Cerebellar cortex (tissue), 1 donor: ENCODE measurements at regions not wholly inside any gene's neighbourhood (a gene's known extent, or its start where the extent isn't known, plus 50 kb on each side); places are given as distances from the start of the nearest gene placed in this dataset.
"Not testable (repeated sequence)": the region's sequence is repeated elsewhere in the genome, so short reads cannot be mapped to it uniquely, and the experiment has no call there.

Experiments used
- DNase-seq: peaks from one replicate; pipeline ENCODE4 v3.0.0-alpha.2; 2015; ENCODE audit warnings: low spot score

DNA sequence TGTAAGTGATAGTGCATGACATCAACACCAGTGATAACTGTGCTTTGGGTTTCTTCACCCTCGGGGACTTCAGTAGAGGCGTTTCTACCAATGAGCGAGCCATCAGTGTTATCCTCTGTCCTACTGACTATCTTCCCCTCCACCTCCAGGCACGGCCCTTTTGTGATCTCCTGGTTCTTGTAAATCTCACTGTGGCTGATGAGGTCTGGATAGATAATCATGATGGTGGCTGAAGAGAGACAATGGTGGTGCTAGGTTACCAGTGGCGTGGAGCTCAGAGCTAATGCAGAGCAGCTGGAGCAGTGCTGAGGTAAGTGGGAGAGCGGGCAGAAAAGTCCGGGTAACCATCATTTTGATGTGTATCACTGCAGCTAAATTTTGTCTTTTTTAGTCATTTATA is 816.6 kb downstream of the GLUD2 start:
- no peak for DNase-seq

DNA sequence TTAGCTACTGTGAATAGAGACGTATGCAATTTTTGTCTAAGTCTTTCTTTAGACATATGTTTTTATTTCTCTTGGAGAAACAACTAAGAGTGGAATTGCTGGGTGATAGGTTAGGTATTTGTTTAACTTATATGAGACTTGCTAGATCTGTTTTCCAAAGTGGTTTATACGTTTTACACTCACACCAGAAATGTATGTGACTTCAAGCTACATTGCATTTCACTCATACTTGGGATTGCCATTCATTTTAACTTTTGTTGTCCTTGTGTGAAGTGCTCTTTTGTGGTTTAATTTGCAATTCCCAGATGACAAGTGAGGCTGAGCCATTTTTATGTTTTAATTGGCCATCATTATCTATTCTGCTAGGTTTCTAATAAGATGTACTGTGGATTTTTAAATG is 817.2 kb downstream of the GLUD2 start:
- no peak for DNase-seq

DNA sequence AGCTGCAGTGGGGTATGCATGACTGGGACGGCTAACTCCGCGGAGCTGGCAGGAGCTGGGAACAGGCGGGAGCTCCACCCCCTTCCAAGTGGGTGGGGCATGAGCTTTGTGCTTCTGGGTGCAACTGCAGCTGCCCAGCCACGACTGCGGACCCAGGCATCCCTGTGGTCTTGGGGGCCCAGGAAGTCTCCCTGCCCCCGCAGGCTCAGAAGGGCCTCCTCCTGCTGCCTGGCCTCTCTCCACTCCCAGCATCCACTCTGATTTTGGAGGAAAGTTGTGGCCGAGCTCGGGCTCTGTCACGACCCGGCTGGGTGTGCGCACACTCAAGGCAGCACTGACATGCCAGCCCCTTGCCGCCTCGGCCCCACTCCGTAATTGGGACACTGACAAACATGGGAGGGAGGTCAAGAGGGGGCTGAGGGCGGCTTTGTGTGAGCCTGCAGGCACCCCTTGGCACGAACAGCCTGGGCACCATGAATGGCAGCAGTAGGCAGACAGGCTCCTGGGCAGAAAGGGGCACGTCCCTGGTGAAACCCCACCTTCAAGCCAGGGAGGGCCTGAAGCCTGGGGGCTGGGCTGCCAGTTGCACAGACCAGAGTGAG is 822.6 kb downstream of the GLUD2 start:
- no peak for DNase-seq

DNA sequence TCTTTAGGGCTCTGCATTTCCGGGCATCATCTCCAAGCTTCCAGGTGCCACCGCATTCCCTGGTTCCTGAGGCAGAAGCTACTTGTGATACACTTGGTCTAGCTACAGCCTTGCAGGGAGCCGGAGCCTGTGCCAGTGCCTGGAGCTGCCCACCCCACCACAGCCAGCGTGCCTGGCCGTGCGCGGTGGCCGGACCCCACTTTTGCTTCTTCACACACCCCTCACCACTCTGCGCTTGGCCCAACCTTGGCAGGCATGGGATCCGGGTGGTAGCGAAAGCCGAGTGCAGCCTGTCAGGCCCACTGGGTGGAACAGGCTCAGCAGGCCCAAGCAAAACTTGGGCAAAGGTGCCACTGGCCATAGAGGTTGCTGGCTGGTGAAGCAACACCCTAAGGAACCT is 823.7 kb downstream of the GLUD2 start:
- no peak for DNase-seq

DNA sequence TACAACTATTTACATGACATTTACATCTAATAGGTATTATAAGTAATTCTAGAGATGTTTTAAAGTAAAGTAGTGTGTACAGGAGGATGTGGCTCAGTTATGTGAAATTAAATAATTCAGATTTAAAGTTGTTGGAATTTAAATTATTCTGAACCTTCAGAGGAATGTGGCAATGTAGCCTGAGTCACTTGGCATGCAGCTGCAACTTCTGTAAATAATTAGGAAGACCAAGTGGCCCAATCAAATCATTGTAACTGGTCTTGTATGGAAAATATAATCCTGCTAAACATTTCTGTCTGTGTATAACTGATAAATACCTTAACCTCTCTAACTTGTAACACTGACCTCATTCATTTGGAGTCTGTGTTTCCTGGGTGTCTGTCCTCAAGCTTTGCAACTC is 828.9 kb downstream of the GLUD2 start:
- DNase-seq, result no peak

DNA sequence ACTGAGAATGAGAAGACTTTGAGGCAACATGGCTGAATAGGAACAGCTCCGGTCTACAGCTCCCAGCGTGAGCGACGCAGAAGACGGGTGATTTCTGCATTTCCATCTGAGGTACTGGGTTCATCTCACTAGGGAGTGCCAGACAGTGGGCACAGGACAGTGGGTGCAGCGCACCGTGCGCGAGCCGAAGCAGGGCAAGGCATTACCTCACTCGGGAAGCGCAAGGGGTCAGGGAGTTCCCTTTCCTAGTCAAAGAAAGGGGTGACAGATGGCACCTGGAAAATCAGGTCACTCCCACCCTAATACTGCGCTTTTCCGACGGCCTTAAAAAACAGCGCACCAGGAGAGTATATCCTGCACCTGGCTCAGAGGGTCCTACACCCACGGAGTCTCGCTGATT is 829.9 kb downstream of the GLUD2 start:
- DNase-seq, result not testable (repeated sequence)

DNA sequence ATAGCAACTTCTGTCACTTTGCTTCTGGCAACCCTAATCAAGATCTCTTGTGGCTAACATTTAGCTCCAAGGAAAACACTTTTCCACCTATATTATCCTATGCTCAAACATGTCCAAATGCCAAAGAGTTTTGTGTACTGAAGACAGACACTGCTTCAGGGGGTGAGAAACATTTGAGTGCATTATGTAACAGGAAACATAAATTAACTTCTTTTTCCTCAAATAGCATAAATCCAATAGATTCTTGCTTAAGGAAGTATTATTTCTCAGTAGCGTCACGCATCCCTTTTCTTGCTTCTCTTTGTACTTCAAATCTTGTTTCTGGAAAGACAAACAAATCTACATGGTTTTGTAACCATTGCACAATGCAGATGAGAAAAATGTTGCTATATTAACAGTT is 839.1 kb downstream of the GLUD2 start:
- no peak for DNase-seq

DNA sequence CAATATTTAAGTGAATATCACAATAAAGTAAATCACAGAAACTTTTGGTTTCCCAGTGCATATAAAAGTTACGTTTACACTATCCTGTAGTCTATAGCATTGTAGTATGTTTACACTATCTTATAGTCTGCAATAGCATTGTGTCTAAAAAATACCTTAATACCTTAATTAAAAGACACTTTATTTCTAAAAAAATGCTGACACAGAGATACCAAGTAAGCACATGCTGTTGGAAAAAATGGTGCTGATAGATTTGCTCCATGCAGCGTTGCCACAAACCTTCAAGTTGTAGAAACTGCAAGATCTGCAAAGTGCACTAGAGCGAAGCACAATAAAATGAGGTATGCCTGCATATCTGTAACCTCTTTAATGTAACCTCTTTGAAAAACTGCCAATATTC is 847.3 kb downstream of the GLUD2 start:
- no peak for DNase-seq

DNA sequence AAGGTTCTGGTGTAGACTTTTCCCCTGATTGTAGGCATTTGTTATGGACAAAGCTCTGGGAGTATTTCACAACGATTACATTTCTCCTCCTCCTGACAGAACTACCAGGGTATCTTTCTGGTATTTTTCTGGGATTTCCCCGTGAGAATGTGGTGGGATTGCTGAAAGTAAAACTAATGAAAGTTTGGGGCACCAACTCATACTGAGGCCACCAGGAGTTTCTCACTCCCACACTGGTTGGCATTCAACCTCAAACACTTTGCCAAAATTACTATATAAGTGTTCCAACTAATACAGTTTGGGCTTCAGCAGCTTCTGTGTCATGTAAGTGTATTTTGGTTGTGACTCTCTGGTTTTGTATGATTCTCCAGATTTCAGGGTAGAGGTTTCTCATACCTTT is 855.1 kb downstream of the GLUD2 start:
- no peak for DNase-seq

DNA sequence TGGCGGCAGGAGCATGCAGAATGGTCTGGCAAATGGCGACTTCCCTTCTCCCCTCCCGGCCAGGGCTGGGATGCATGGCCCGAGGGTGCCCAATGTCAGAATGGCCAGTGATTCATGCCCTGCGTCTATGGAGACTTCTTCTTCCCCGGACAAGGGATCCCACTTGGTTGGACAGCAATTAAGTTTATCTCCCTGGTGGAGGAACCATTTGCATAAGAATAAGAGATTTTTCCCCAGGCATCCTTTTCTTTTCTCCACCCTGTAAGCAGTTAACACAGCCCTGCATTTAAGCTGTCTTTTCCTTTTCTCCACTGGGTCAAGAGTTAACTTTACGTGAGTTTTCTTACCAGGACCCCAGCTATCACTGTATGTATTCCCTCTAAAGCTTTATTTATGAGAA is 856.6 kb downstream of the GLUD2 start:
- no peak for DNase-seq

DNA sequence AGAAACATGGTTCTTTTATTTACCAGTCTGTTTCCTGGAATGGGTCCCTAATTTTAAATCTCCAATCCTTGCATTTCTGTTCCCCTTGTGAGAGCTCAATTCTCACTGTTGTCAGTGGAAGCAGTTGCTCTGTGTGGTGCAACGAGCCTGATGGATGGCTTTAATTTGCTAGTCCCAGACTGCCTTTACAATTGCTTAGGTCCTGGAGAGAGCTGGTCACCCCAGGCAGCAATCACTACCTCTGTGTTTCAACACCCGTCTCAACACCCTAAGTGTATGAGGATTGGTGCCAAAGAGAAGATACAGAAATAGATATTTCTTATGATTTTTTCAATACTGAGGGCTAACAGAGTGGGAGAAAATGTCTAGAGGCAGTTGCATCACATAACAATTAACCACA is 873.8 kb downstream of the GLUD2 start:
- no peak for DNase-seq

DNA sequence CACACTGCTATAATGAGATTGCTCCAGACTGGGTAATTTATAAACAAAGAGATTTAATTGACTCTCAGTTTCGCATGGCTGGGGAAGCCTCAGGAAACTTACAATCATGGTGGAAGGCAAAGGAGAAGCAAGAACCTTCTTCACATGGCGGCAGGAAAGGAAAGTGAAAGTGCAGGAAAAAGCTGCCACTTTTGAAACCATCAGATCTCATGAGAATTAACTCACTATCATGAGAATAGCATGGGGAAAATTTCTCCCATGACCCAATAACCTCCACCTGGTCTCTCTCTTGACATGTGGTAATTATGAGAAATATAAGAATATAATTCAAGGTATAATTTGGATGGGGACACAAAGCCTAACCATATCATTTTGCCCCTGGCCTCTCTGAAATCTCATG is 884.2 kb downstream of the GLUD2 start:
- DNase-seq, result no peak

DNA sequence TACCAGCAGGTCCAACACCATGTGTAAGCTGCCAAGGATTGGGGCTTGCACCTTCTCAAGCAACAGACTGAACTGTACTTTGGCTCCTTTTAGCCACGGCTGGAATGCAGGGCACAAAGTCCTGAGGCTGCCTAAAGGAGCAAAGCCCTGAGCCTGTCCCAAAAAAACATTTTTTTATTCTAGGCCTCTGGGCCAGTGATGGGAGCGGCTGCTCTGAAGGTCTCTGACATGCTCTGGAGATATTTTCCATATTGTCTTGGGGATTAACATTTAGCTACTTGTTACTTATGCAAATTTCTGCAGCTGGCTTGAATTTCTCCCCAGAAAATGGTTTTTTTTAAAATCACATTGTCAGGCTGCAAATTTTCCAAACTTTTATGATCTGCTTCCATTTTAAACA is 885.3 kb downstream of the GLUD2 start:
- DNase-seq, result no peak

DNA sequence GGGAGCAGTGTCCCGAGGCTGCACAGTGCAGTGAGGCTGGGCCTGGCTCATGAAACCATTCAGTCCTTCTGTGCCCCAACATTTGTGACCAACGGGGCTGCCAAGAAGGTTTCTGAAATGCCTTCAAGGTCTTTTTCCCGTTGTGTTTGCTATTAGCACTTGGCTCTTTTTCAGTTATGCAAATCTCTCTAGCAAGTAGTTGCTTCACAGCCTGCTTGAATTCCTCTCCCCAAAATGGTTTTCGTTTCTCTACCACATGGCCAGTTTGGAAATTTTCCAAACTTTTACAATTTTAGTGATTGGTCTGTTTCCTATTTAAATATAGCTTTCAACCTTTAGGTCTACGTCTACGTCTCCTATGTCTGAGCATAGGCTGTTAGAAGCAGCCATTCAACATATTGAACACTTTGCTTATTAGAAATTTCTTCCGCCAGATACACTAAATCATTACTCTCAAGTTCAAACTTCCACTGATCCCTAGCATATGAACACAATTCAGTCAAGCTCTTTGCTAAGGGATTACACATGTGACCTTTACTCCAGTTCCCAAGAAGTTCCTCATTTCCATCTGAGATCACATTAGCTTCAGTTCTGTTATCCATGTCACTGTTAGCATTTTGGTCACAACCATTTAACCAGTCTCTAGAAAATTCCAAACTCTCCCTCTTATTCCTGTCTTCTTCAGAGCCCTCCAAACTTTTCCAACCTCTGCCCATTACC is 901.8 kb downstream of the GLUD2 start:
- no peak for DNase-seq

DNA sequence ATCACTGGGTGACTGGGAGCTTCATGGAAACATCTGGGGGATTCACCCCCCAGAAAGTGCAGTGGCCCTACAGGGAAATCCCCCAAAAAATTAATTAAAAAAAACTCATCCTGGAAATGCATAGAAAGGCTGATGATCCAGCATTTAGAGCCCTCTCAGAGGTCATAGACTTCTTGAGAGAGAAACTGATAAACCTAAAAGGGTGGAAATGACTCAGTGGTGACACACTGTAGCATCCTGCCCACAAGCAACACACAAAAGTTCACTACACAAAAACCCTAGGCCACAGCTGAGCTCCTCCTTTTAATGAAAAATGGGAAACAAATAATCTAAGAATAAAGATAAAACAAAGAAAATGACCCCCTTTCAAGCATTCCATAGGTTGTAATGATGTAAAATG is 911.5 kb downstream of the GLUD2 start:
- DNase-seq, result no peak

DNA sequence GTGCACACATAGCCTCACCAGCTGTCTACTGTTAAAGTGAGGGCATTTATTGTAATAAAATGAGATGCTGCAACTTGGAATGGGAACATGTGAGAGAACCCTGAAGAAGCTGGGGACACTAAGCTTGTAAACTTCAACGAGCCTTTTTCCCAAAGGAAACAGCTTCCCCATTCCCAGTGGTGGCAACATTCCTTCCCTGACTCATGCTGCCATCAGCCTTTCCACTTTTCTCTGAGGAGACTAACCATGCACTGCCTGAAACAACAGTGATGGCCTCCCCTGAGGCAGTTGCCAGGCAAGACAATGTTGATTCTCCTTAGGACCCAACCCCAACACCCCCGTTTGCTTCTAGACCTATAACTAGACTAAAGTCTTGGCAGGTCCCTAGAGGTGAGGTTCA is 928.3 kb downstream of the GLUD2 start:
- no peak for DNase-seq

DNA sequence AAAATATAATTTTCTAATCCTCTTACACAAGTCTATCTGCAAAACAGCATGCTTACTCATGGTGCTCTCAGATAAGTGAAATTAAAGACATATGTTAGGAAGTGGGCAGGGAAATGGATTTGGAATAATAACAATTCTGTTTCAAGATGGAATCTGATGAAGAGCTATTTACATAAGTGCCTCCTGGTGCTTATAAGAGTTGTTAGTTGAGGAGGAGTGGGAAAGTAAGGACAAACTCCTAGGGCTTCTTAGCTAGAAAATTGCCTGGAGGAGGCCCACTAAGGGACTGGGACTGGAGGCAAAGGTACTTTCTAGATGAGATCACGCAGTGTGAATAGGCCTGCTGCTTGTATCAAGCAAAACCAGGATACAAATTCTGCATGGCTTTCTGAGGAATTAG is 939.8 kb downstream of the GLUD2 start:
- no peak for DNase-seq

DNA sequence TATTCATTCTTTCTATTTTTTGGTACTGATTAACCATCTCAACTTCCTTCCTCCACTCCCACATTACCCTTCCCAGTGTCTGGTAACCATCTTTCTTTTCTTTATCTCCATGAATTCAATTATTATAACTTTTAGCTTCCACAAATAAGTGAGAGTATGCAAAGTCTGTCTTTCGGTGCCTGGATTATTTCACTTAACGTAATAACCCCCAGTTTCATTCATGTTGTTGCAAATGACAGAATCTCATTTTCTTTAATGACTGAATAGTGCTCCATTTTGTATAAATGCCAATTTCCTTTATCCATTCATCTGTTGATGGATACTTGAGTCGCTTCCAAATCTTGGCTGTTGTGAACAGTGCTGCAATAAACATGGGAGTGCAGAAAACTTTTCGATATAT is 940.4 kb downstream of the GLUD2 start:
- no peak for DNase-seq

DNA sequence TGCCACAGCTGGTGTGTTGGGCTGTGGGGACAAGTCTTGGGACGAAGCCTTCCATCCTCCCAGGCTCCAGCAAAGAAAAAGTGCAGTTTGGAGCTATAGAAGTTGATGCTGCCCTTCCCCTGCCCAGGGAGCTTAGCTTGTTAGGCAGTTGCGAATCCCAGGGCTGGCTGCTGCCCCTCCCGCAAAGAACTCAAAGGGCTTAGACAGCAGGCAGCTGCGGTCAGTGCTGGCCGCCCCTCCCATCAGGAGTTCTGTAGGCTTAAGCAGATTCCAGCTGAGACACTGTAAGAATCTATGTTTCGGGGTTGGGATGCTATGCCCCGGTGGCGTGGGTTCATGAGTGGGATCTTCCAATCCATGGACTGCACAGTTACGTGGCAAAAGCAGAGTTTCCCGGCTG is 956.7 kb downstream of the GLUD2 start:
- DNase-seq, result no peak

DNA sequence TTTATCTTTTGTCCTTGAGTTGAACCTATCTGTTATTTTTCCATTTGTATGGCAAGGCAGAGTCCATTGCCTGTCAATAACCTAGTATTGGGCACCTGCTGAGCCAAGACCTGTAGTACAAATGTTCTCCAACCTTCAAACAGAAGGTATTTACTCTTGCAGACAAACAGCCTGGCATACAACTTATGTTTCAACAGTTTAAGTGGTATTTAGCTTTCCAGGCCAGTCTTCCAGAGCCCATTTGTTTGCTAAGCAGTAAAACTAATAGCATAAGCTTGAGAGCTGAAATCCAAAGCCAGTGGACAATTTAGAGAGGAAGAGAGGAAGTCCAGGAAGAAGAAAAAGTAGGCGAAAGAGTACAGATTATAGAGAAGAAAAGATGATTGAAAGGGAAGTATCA is 979.3 kb downstream of the GLUD2 start:
- DNase-seq, result no peak

DNA sequence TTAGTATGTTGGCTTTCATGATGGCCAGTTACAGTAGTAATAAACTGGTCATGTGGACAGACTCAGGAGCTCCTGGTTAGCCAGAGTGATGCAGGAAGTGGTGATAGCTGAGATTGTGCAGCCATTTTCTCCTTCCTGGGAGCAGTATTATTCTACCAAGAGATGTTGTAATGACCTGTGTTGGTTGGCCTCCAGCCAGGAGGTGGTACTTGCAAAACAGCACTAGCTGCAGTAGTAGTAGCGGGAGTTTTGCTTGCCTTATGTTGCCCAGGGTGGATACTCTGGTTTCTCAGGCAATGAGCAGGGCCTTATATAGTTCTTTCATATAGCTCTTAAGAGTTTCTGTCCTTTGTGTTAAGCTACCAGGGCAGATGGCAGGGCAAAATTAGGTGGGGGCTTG is 998.8 kb downstream of the GLUD2 start:
- no peak for DNase-seq

DNA sequence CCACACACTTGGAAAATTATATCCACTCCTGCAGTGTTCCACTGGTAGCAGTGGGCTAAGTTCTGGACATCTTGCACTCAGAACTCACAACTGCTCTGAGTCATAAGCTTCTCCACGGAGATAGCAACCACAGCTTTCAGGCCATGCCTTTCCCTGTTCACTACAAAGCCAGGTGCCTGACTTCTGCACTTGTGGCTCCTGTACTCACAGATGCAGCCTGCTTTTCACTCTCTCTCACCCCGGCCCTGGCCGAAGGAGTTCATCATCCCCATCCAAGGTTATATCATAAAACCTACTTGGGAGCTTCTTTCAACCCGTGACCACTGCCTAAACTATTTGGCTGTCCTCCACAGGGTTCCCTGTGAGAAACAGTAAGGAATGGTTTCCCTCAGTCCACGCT is 999.4 kb downstream of the GLUD2 start:
- DNase-seq, result no peak

DNA sequence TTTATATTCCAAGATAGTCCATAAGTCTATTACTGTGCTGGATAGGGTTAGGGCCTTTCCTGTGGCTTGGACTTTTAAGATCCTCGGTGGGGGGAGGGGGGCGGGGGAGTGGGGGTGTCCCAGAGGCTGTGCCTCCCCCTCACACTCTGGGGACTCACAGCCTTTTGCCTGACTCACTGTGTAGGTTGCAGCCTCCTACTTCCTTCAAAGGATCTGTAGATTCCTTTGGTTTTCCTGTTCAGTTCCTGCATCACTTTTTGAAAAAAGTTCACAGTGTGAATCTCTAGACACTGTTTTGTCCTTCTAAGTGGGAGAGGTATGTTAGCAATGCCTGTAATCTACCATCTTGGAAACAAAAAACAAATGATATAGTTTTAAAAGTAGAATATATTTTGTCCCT is 999.9 kb downstream of the GLUD2 start:
- no peak for DNase-seq

DNA sequence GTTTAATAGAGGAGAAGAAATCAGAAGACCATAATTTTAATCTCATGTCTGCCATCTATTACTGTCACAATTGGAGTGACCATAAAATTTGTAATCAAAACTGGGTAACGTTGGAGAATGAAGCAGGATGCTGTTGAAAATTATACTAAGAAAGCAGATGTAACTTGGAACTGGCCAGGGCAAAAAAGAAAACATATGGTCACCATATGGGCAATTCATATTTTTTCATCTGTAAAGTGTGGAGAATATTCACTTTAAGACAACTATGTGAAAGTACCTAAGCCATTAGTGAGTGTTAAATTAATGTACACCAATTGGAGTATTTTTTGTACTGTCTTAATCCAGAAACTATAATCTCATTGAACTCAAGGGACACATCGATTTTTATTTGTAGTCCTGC is 1008.0 kb downstream of the GLUD2 start:
- DNase-seq, result no peak
